H9 (cell line): ENCODE measurements at regions not wholly inside any gene's neighbourhood (a gene's known extent, or its start where the extent isn't known, plus 50 kb on each side); places are given as distances from the start of the nearest gene placed in this dataset.

Experiments
- DNase-seq: peaks from one replicate; pipeline ENCODE4 v3.0.0-alpha.2; 2017
- H2AFZ ChIP-seq: one replicate; pipeline ENCODE4 v1.6.1; 2013; ENCODE audit warnings: mild to moderate bottlenecking, low read length, control low read depth, moderate library complexity
- H2AK5ac ChIP-seq: 2 replicates; pipeline ENCODE4 v1.6.1; 2013; ENCODE audit warnings: low read length, control low read depth, mixed read lengths; ENCODE audit not compliant: insufficient read length
- H2BK120ac ChIP-seq: one replicate; pipeline ENCODE4 v1.6.1; 2013; ENCODE audit warnings: low read depth, mild to moderate bottlenecking, low read length, control low read depth, inconsistent platforms; ENCODE audit not compliant: poor library complexity, severe bottlenecking
- H2BK12ac ChIP-seq: 2 replicates; pipeline ENCODE4 v1.6.1; 2013; ENCODE audit warnings: low read length, control low read depth, mixed read lengths, low read depth; ENCODE audit not compliant: insufficient read length
- H2BK15ac ChIP-seq: 2 replicates; pipeline ENCODE4 v1.6.1; 2013; ENCODE audit warnings: low read depth, low read length, control low read depth
- H2BK20ac ChIP-seq: one replicate; pipeline ENCODE4 v1.6.1; 2013; ENCODE audit warnings: low read depth, mild to moderate bottlenecking, low read length, control low read depth, inconsistent platforms; ENCODE audit not compliant: poor library complexity, severe bottlenecking
- H2BK5ac ChIP-seq: 2 replicates; pipeline ENCODE4 v1.6.1; 2013; ENCODE audit warnings: low read length, control low read depth, mixed read lengths; ENCODE audit not compliant: insufficient read length
- H3K14ac ChIP-seq: 2 replicates; pipeline ENCODE4 v1.6.1; 2013; ENCODE audit warnings: low read length, control low read depth; ENCODE audit not compliant: insufficient read depth
- H3K18ac ChIP-seq: 2 replicates; pipeline ENCODE4 v1.6.1; 2013; ENCODE audit warnings: low read depth, mild to moderate bottlenecking, mixed read lengths, low read length, control low read depth; ENCODE audit not compliant: insufficient read length
- H3K23ac ChIP-seq: 2 replicates; pipeline ENCODE4 v1.6.1; 2013; ENCODE audit warnings: low read length, control low read depth, mixed read lengths, low read depth; ENCODE audit not compliant: insufficient read length
- H3K23me2 ChIP-seq: 2 replicates; pipeline ENCODE4 v1.6.1; 2013; ENCODE audit warnings: low read depth, mild to moderate bottlenecking, mixed read lengths, low read length, control low read depth; ENCODE audit not compliant: insufficient read length, poor library complexity, severe bottlenecking
- H3K27ac ChIP-seq: 2 replicates; pipeline ENCODE4 v1.5.1; 2013; ENCODE audit warnings: low read length, control low read depth, mixed read lengths, low read depth; ENCODE audit not compliant: insufficient read length
- H3K27me3 ChIP-seq: 2 replicates; pipeline ENCODE4 v1.6.1; 2013; ENCODE audit warnings: low read length, control low read depth, inconsistent platforms; ENCODE audit not compliant: insufficient read depth
- H3K4ac ChIP-seq: 2 replicates; pipeline ENCODE4 v1.6.1; 2013; ENCODE audit warnings: low read depth, mild to moderate bottlenecking, control low read depth, inconsistent platforms, low read length, moderate library complexity
- H3K4me1 ChIP-seq: 2 replicates; pipeline ENCODE4 v1.6.1; 2013; ENCODE audit warnings: low read length, control low read depth, inconsistent platforms; ENCODE audit not compliant: insufficient read depth
- H3K4me2 ChIP-seq: 2 replicates; pipeline ENCODE4 v1.6.1; 2013; ENCODE audit warnings: low read length, control low read depth, mixed read lengths; ENCODE audit not compliant: insufficient read length, insufficient read depth
- H3K56ac ChIP-seq: 2 replicates; pipeline ENCODE4 v1.6.1; 2013; ENCODE audit warnings: low read depth, mild to moderate bottlenecking, mixed read lengths, low read length, control low read depth; ENCODE audit not compliant: insufficient read length
- H3K79me1 ChIP-seq: 2 replicates; pipeline ENCODE4 v1.6.1; 2013; ENCODE audit warnings: low read depth, mild to moderate bottlenecking, moderate library complexity, low read length, control low read depth, inconsistent platforms; ENCODE audit not compliant: insufficient read depth, poor library complexity, severe bottlenecking
- H3K79me2 ChIP-seq: 2 replicates; pipeline ENCODE4 v1.6.1; 2013; ENCODE audit warnings: low read length, control low read depth, inconsistent platforms; ENCODE audit not compliant: insufficient read depth
- H3K9ac ChIP-seq: 2 replicates; pipeline ENCODE4 v1.6.1; 2013; ENCODE audit warnings: low read length, control low read depth, mixed read lengths; ENCODE audit not compliant: insufficient read length; ENCODE audit errors: extremely low read depth
- H3K9me3 ChIP-seq: one replicate; pipeline ENCODE4 v1.6.1; 2013; ENCODE audit warnings: low read depth, low read length, inconsistent platforms; ENCODE audit not compliant: control insufficient read depth
- H3T11ph ChIP-seq: one replicate; pipeline ENCODE4 v1.6.1; 2013; ENCODE audit warnings: mild to moderate bottlenecking, low read length, control low read depth, inconsistent platforms
- H4K20me1 ChIP-seq: one replicate; pipeline ENCODE4 v1.6.1; 2013; ENCODE audit not compliant: control insufficient read depth, insufficient read length, insufficient read depth
- H4K5ac ChIP-seq: 2 replicates; pipeline ENCODE4 v1.6.1; 2013; ENCODE audit warnings: low read depth, mild to moderate bottlenecking, mixed read lengths, low read length, control low read depth; ENCODE audit not compliant: insufficient read length
- H4K8ac ChIP-seq: replicated peaks from 2 replicates; pipeline ENCODE4 v1.6.1; 2013; ENCODE audit warnings: low read length, control low read depth, mixed read lengths, low read depth; ENCODE audit not compliant: insufficient read length
- H4K91ac ChIP-seq: 2 replicates; pipeline ENCODE4 v1.6.1; 2013; ENCODE audit warnings: low read depth, mild to moderate bottlenecking, moderate library complexity, mixed read lengths, low read length, control low read depth; ENCODE audit not compliant: insufficient read length
- H3K27ac Mint-ChIP-seq, 3 experiments: 2 replicates in 2 of 3; 3 replicates in 1 of 3; pipeline ENCODE4 v1.8.0; 2020 to 2021; ENCODE audit warnings: mixed read lengths in 3 of 3, mild to moderate bottlenecking in 1 of 3, moderate library complexity in 1 of 3
- H3K27me3 Mint-ChIP-seq: 2 replicates; pipeline ENCODE4 v1.8.0; 2021; ENCODE audit warnings: low read depth, mild to moderate bottlenecking, moderate library complexity, mixed read lengths
- H3K36me3 Mint-ChIP-seq, 3 experiments: 2 replicates in 2 of 3; 3 replicates in 1 of 3; pipeline ENCODE4 v1.8.0; 2020 to 2021; ENCODE audit warnings: low read depth in 3 of 3, mixed read lengths in 3 of 3; ENCODE audit not compliant: insufficient read depth in 1 of 3
- H3K4me1 Mint-ChIP-seq, 2 experiments: 2 replicates each; pipeline ENCODE4 v1.8.0; 2020; ENCODE audit warnings: mixed read lengths in 2 of 2
- H3K4me3 Mint-ChIP-seq, 2 experiments: 2 replicates in 1 of 2; 3 replicates in 1 of 2; pipeline ENCODE4 v1.8.0; 2020 to 2021; ENCODE audit warnings: mild to moderate bottlenecking in 2 of 2, mixed read lengths in 2 of 2, moderate library complexity in 1 of 2
- H3K9me3 Mint-ChIP-seq, 2 experiments: 2 replicates in 1 of 2; 3 replicates in 1 of 2; pipeline ENCODE4 v1.8.0; 2020; ENCODE audit warnings: mild to moderate bottlenecking in 2 of 2, mixed read lengths in 2 of 2, moderate library complexity in 1 of 2
- WGBS: extraction: QIAGEN DNeasy Blood & Tissue Kit; methylation state at CpG from one replicate; pipeline ENCODE4 v1.1.7; 2013; ENCODE audit warnings: missing lambda C conversion rate, low lambda C conversion rate, mixed read lengths; ENCODE audit not compliant: insufficient read length; ENCODE audit errors: extremely low coverage; 5-methylcytosine and 5-hydroxymethylcytosine counted together
- TF ChIP-seq, protein P1 (sequence below): fragments of 200-600 bp; sonication (generic); conservative IDR thresholded peaks from 3 replicates; pipeline ENCODE4 v1.8.0; 2021; ENCODE audit warnings: antibody characterized with exemption, mild to moderate bottlenecking

GRCh38 chr13:91115776-91116175, 231.7 kb upstream of the MIR17HG start:
- Histone ChIP-seq H3K27ac (no peak overlapping the region), H3K79me2 (no peaks in the 10 kb centered on the region), H3K4me1 (no peaks in the 10 kb centered on the region), H4K20me1 (no peaks in the 10 kb centered on the region), H3K4me2 (no peak overlapping the region), H2AK5ac (no peak overlapping the region), H4K5ac (no peak overlapping the region), H2BK12ac (no peak overlapping the region), H3K27me3 (no peaks in the 10 kb centered on the region), H2BK15ac (no peak overlapping the region), H3T11ph (no peak overlapping the region), H3K9ac (no peak overlapping the region), H2BK5ac (no peak overlapping the region), H4K8ac (no peak overlapping the region), H3K79me1 (no peaks in the 10 kb centered on the region), H3K23ac (no peak overlapping the region), H4K91ac (no peak overlapping the region), H2AFZ (no peak overlapping the region), H3K18ac (no peak overlapping the region), H3K14ac (no peak overlapping the region), H2BK20ac (no peak overlapping the region), H3K56ac (no peak overlapping the region), H2BK120ac (no peak overlapping the region), H3K9me3 (no peaks in the 10 kb centered on the region), H3K23me2 (no peaks in the 10 kb centered on the region), H3K4ac (no peak overlapping the region)
- no peak for DNase-seq
- H3K36me3 Mint-ChIP-seq, result no peaks in the 10 kb centered on the region
- no peak overlapping the region for H3K4me3 Mint-ChIP-seq
- no peaks in the 10 kb centered on the region for H3K27me3 Mint-ChIP-seq
- no CpG with 5 or more reads among the region's 1 CpG for WGBS
- no peak overlapping the region for H3K27ac Mint-ChIP-seq
- no peaks in the 10 kb centered on the region for H3K9me3 Mint-ChIP-seq
- TF ChIP-seq, protein P1, sequence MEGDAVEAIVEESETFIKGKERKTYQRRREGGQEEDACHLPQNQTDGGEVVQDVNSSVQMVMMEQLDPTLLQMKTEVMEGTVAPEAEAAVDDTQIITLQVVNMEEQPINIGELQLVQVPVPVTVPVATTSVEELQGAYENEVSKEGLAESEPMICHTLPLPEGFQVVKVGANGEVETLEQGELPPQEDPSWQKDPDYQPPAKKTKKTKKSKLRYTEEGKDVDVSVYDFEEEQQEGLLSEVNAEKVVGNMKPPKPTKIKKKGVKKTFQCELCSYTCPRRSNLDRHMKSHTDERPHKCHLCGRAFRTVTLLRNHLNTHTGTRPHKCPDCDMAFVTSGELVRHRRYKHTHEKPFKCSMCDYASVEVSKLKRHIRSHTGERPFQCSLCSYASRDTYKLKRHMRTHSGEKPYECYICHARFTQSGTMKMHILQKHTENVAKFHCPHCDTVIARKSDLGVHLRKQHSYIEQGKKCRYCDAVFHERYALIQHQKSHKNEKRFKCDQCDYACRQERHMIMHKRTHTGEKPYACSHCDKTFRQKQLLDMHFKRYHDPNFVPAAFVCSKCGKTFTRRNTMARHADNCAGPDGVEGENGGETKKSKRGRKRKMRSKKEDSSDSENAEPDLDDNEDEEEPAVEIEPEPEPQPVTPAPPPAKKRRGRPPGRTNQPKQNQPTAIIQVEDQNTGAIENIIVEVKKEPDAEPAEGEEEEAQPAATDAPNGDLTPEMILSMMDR, result no peak
- no peaks in the 10 kb centered on the region for H3K4me1 Mint-ChIP-seq
